ENCODE measurements at regions not wholly inside any gene's neighbourhood (a gene's known extent, or its start where the extent isn't known, plus 50 kb on each side); places are given as distances from the start of the nearest gene placed in this dataset.

- Histone ChIP-seq H3K23ac (ENCODE audit: low read length) (no peak overlapping the region), H3K56ac (ENCODE audit: low read length) (no peak overlapping the region), H2BK15ac (replicated peaks; ENCODE audit: low read depth) (no peak overlapping the region), H3K79me1 (ENCODE audit: low read length) (no peaks in the 10 kb centered on the region), H3K27ac (ENCODE audit: low read depth, low read length) (no peak overlapping the region), H3K27me3 (ENCODE audit: insufficient read depth, low read length, poor library complexity) (no peaks in the 10 kb centered on the region), H3K4me3 (ENCODE audit: low read length) (no peak overlapping the region), H2BK120ac (ENCODE audit: low read depth, low read length) (no peak overlapping the region), H2BK5ac (ENCODE audit: low read length) (no peak overlapping the region), H4K8ac (ENCODE audit: low read depth, low read length) (no peak overlapping the region), H3K18ac (ENCODE audit: low read length) (no peak overlapping the region), H3K4ac (ENCODE audit: low read depth, low read length) (no peak overlapping the region), H3K79me2 (ENCODE audit: control insufficient read depth, insufficient read depth, low read length) (no peaks in the 10 kb centered on the region), H3K4me2 (ENCODE audit: low read length) (no peak overlapping the region), H4K5ac (ENCODE audit: low read length) (no peak overlapping the region), H2AK5ac (ENCODE audit: low read length) (no peak overlapping the region), H3K4me1 (ENCODE audit: control insufficient read depth, low read depth, low read length) (no peaks in the 10 kb centered on the region), H3K9ac (ENCODE audit: low read length) (no peak overlapping the region), H3K36me3 (ENCODE audit: control insufficient read depth, insufficient read depth, low read length) (no peaks in the 10 kb centered on the region)
- WGBS (ENCODE audit: extremely low coverage, insufficient coverage, low lambda C conversion rate): no CpG with 5 or more reads among the region's 3 CpGs
- no peak for DNase-seq
Measured at GRCh38 chr2:17416884-17417391, 101.3 kb downstream of the RAD51AP2 start.

- Histone ChIP-seq H3K79me2 (ENCODE audit: control insufficient read depth, insufficient read depth, low read length) (no peaks in the 10 kb centered on the region), H3K4me2 (ENCODE audit: low read length) (no peak overlapping the region), H2BK120ac (ENCODE audit: low read depth, low read length) (no peak overlapping the region), H3K27me3 (ENCODE audit: insufficient read depth, low read length, poor library complexity) (no peaks in the 10 kb centered on the region), H3K36me3 (ENCODE audit: control insufficient read depth, insufficient read depth, low read length) (no peaks in the 10 kb centered on the region), H4K8ac (ENCODE audit: low read depth, low read length) (no peak overlapping the region), H3K9ac (ENCODE audit: low read length) (no peak overlapping the region), H3K4me3 (ENCODE audit: low read length) (no peak overlapping the region), H3K4me1 (ENCODE audit: control insufficient read depth, low read depth, low read length) (no peaks in the 10 kb centered on the region), H3K18ac (ENCODE audit: low read length) (no peak overlapping the region), H3K4ac (ENCODE audit: low read depth, low read length) (no peak overlapping the region), H4K5ac (ENCODE audit: low read length) (no peak overlapping the region), H3K27ac (ENCODE audit: low read depth, low read length) (no peak overlapping the region), H3K79me1 (ENCODE audit: low read length) (no peaks in the 10 kb centered on the region), H2BK5ac (ENCODE audit: low read length) (no peak overlapping the region), H2AK5ac (ENCODE audit: low read length) (no peak overlapping the region), H3K23ac (ENCODE audit: low read length) (no peak overlapping the region), H3K56ac (ENCODE audit: low read length) (no peak overlapping the region), H2BK15ac (replicated peaks; ENCODE audit: low read depth) (no peak overlapping the region)
- WGBS (ENCODE audit: extremely low coverage, insufficient coverage, low lambda C conversion rate): no CpG with 5 or more reads among the region's 1 CpG
- DNase-seq: no peak
Measured at GRCh38 chr2:17413036-17413435, 105.2 kb downstream of the RAD51AP2 start.

- H3K27ac ChIP-seq (ENCODE audit: low read depth, low read length): no peak overlapping the region
- H3K4me3 ChIP-seq (ENCODE audit: low read length): no peak overlapping the region
- H3K23ac ChIP-seq (ENCODE audit: low read length): no peak overlapping the region
- H2BK120ac ChIP-seq (ENCODE audit: low read depth, low read length): no peak overlapping the region
- no peak overlapping the region for H4K5ac ChIP-seq (ENCODE audit: low read length)
- no CpG with 5 or more reads among the region's 1 CpG for WGBS (ENCODE audit: extremely low coverage, insufficient coverage, low lambda C conversion rate)
- DNase-seq: no peak
- no peak overlapping the region for H3K56ac ChIP-seq (ENCODE audit: low read length)
- H3K27me3 ChIP-seq (ENCODE audit: insufficient read depth, low read length, poor library complexity): no peaks in the 10 kb centered on the region
- no peak overlapping the region for H3K9ac ChIP-seq (ENCODE audit: low read length)
- H3K79me1 ChIP-seq (ENCODE audit: low read length): no peaks in the 10 kb centered on the region
- no peaks in the 10 kb centered on the region for H3K79me2 ChIP-seq (ENCODE audit: control insufficient read depth, insufficient read depth, low read length)
- no peak overlapping the region for H3K4me2 ChIP-seq (ENCODE audit: low read length)
- no peak overlapping the region for H2BK15ac ChIP-seq (replicated peaks; ENCODE audit: low read depth)
- H4K8ac ChIP-seq (ENCODE audit: low read depth, low read length): no peak overlapping the region
- no peaks in the 10 kb centered on the region for H3K4me1 ChIP-seq (ENCODE audit: control insufficient read depth, low read depth, low read length)
- no peak overlapping the region for H3K4ac ChIP-seq (ENCODE audit: low read depth, low read length)
- H3K36me3 ChIP-seq (ENCODE audit: control insufficient read depth, insufficient read depth, low read length): no peaks in the 10 kb centered on the region
- H2AK5ac ChIP-seq (ENCODE audit: low read length): no peak overlapping the region
- H3K18ac ChIP-seq (ENCODE audit: low read length): no peak overlapping the region
- no peak overlapping the region for H2BK5ac ChIP-seq (ENCODE audit: low read length)
Measured at GRCh38 chr2:17401096-17401495, 117.1 kb downstream of the RAD51AP2 start.

- H2BK120ac ChIP-seq (ENCODE audit: low read depth, low read length): no peak overlapping the region
- no peak overlapping the region for H3K9ac ChIP-seq (ENCODE audit: low read length)
- H3K79me2 ChIP-seq (ENCODE audit: control insufficient read depth, insufficient read depth, low read length): no peaks in the 10 kb centered on the region
- H2BK15ac ChIP-seq (replicated peaks; ENCODE audit: low read depth): no peak overlapping the region
- H3K27me3 ChIP-seq (ENCODE audit: insufficient read depth, low read length, poor library complexity): no peaks in the 10 kb centered on the region
- WGBS (ENCODE audit: extremely low coverage, insufficient coverage, low lambda C conversion rate): no CpG with 5 or more reads among the region's 2 CpGs
- no peak overlapping the region for H2AK5ac ChIP-seq (ENCODE audit: low read length)
- no peaks in the 10 kb centered on the region for H3K36me3 ChIP-seq (ENCODE audit: control insufficient read depth, insufficient read depth, low read length)
- H4K5ac ChIP-seq (ENCODE audit: low read length): no peak overlapping the region
- H3K4me1 ChIP-seq (ENCODE audit: control insufficient read depth, low read depth, low read length): no peaks in the 10 kb centered on the region
- no peak overlapping the region for H3K23ac ChIP-seq (ENCODE audit: low read length)
- H3K27ac ChIP-seq (ENCODE audit: low read depth, low read length): no peak overlapping the region
- H3K4ac ChIP-seq (ENCODE audit: low read depth, low read length): no peak overlapping the region
- no peak overlapping the region for H3K4me2 ChIP-seq (ENCODE audit: low read length)
- no peak overlapping the region for H4K8ac ChIP-seq (ENCODE audit: low read depth, low read length)
- H2BK5ac ChIP-seq (ENCODE audit: low read length): no peak overlapping the region
- DNase-seq: no peak
- no peak overlapping the region for H3K4me3 ChIP-seq (ENCODE audit: low read length)
- H3K18ac ChIP-seq (ENCODE audit: low read length): no peak overlapping the region
- H3K79me1 ChIP-seq (ENCODE audit: low read length): no peaks in the 10 kb centered on the region
- H3K56ac ChIP-seq (ENCODE audit: low read length): no peak overlapping the region
Measured at GRCh38 chr2:17398770-17399169, 119.5 kb downstream of the RAD51AP2 start.

- no peak overlapping the region for H2BK5ac ChIP-seq (ENCODE audit: low read length)
- no peaks in the 10 kb centered on the region for H3K79me2 ChIP-seq (ENCODE audit: control insufficient read depth, insufficient read depth, low read length)
- no peak overlapping the region for H3K18ac ChIP-seq (ENCODE audit: low read length)
Measured at GRCh38 chr2:17388798-17389197, 129.4 kb downstream of the RAD51AP2 start.

GRCh38 chr2:17387591-17387990 lies 130.6 kb downstream of the RAD51AP2 start:
- Histone ChIP-seq H3K56ac (ENCODE audit: low read length) (no peak overlapping the region), H4K8ac (ENCODE audit: low read depth, low read length) (no peak overlapping the region), H3K36me3 (ENCODE audit: control insufficient read depth, insufficient read depth, low read length) (no peaks in the 10 kb centered on the region), H2BK15ac (replicated peaks; ENCODE audit: low read depth) (no peak overlapping the region), H3K79me2 (ENCODE audit: control insufficient read depth, insufficient read depth, low read length) (no peaks in the 10 kb centered on the region), H3K9ac (ENCODE audit: low read length) (no peak overlapping the region), H3K79me1 (ENCODE audit: low read length) (no peaks in the 10 kb centered on the region), H2AK5ac (ENCODE audit: low read length) (no peak overlapping the region), H3K4me1 (ENCODE audit: control insufficient read depth, low read depth, low read length) (no peaks in the 10 kb centered on the region), H4K5ac (ENCODE audit: low read length) (no peak overlapping the region), H3K4me3 (ENCODE audit: low read length) (no peak overlapping the region), H3K4ac (ENCODE audit: low read depth, low read length) (no peak overlapping the region), H3K27ac (ENCODE audit: low read depth, low read length) (no peak overlapping the region), H3K4me2 (ENCODE audit: low read length) (no peak overlapping the region), H3K18ac (ENCODE audit: low read length) (no peak overlapping the region), H3K27me3 (ENCODE audit: insufficient read depth, low read length, poor library complexity) (no peaks in the 10 kb centered on the region), H3K23ac (ENCODE audit: low read length) (no peak overlapping the region), H2BK5ac (ENCODE audit: low read length) (no peak overlapping the region), H2BK120ac (ENCODE audit: low read depth, low read length) (no peak overlapping the region)
- DNase-seq: no peak
- no CpG with 5 or more reads among the region's 2 CpGs for WGBS (ENCODE audit: extremely low coverage, insufficient coverage, low lambda C conversion rate)

More at GRCh38 chr2:17388798-17389197, 129.4 kb downstream of the RAD51AP2 start:
- Histone ChIP-seq H3K9ac (ENCODE audit: low read length) (no peak overlapping the region), H3K23ac (ENCODE audit: low read length) (no peak overlapping the region), H3K27me3 (ENCODE audit: insufficient read depth, low read length, poor library complexity) (no peaks in the 10 kb centered on the region), H2AK5ac (ENCODE audit: low read length) (no peak overlapping the region), H3K79me1 (ENCODE audit: low read length) (no peaks in the 10 kb centered on the region), H2BK15ac (replicated peaks; ENCODE audit: low read depth) (no peak overlapping the region), H3K27ac (ENCODE audit: low read depth, low read length) (no peak overlapping the region), H3K4me3 (ENCODE audit: low read length) (no peak overlapping the region), H4K8ac (ENCODE audit: low read depth, low read length) (no peak overlapping the region), H3K36me3 (ENCODE audit: control insufficient read depth, insufficient read depth, low read length) (no peaks in the 10 kb centered on the region), H3K4me2 (ENCODE audit: low read length) (no peak overlapping the region), H4K5ac (ENCODE audit: low read length) (no peak overlapping the region), H3K4me1 (ENCODE audit: control insufficient read depth, low read depth, low read length) (no peaks in the 10 kb centered on the region), H2BK120ac (ENCODE audit: low read depth, low read length) (no peak overlapping the region), H3K56ac (ENCODE audit: low read length) (no peak overlapping the region), H3K4ac (ENCODE audit: low read depth, low read length) (no peak overlapping the region)
- DNase-seq: no peak

Measured in mesendoderm (in vitro differentiated cells).